RCC 7860 (cell line): ENCODE measurements at regions not wholly inside any gene's neighbourhood (a gene's known extent, or its start where the extent isn't known, plus 50 kb on each side); places are given as distances from the start of the nearest gene placed in this dataset.

Experiments used
- DNase-seq: peaks from one replicate; pipeline ENCODE4 v3.0.0-alpha.2; 2015; ENCODE audit warnings: low spot score
- FAIRE-seq: peaks from 2 replicates; lab custom pipeline; 2012; peaks lifted over from hg19 to GRCh38; lab: Jason Lieb, UNC

GRCh38 chr4:41485041-41485440, 52.9 kb upstream of the LIMCH1 start:
- FAIRE-seq (no peak), DNase-seq (no peak)

- DNase-seq: no peak
- FAIRE-seq: no peak
These were observed 50.0 kb upstream of the LIMCH1 start for GRCh38 chr4:41487868-41488440.
